ENCODE measurements at regions not wholly inside any gene's neighbourhood (a gene's known extent, or its start where the extent isn't known, plus 50 kb on each side); places are given as distances from the start of the nearest gene placed in this dataset.

DNA sequence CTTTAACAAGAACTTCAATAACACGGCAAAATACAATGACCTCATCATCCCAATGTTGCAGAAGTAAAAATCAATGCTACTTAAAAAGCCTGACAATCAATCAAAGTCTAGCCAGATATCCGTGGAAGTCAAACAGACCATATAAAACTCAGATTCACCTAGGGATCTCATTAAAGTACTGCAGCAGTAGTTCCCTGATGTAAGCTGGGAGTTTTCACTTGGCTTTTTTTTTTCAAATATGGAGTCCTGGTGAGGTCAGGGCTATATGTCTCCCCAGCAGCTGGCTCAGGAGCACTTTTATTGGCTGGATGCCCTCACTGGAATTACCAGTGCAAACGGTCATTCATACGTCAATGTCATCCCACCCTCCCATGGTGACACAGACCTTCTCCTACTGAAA, 220.6 kb upstream of the SLC30A5 start:
- Histone ChIP-seq H3K4me1 (no peaks in the 10 kb centered on the region), H3K4me3 (no peak overlapping the region), H3K27me3 (replicated peaks in 1 of 7) (no peaks in the 10 kb centered on the region), H3K9me3 (no peaks in the 10 kb centered on the region), H3K36me3 (no peaks in the 10 kb centered on the region), H3K27ac (no peak overlapping the region)
- no peak for DNase-seq
- TF ChIP-seq POLR2A (IDR thresholded peaks at IDR 0.05) (no peak), POLR2AphosphoS5 (IDR thresholded peaks at IDR 0.05) (no peak), CTCF (IDR thresholded peaks at IDR 0.05 in 8 of 11, conservative IDR thresholded peaks at IDR 0.05 in 3 of 11) (no peak)
- intact Hi-C loops (cut with DNase I; ENCODE audit: low total_unique reads) = no loop called here
- WGBS, 5 donors = 77 to 85% (median 80%) methylated on average over 4 of the region's 4 CpGs

GRCh38 chr5:68875351-68875750, 218.5 kb upstream of the SLC30A5 start:
- WGBS, 5 donors = 63 to 74% (median 71%) methylated on average over 3 of the region's 3 CpGs
- no peaks in the 10 kb centered on the region for H3K4me1 ChIP-seq
- H3K36me3 ChIP-seq = no peaks in the 10 kb centered on the region
- H3K27me3 ChIP-seq (replicated peaks in 1 of 7) = no peaks in the 10 kb centered on the region
- DNase-seq = no peak
- intact Hi-C loops (cut with DNase I; ENCODE audit: low total_unique reads) = no loop called here
- H3K27ac ChIP-seq = no peak overlapping the region
- TF ChIP-seq CTCF (IDR thresholded peaks at IDR 0.05 in 8 of 11, conservative IDR thresholded peaks at IDR 0.05 in 3 of 11) = no peak
- no peak for TF ChIP-seq POLR2AphosphoS5 (IDR thresholded peaks at IDR 0.05)
- no peak for TF ChIP-seq POLR2A (IDR thresholded peaks at IDR 0.05)
- no peak overlapping the region for H3K4me3 ChIP-seq
- no peaks in the 10 kb centered on the region for H3K9me3 ChIP-seq

DNA sequence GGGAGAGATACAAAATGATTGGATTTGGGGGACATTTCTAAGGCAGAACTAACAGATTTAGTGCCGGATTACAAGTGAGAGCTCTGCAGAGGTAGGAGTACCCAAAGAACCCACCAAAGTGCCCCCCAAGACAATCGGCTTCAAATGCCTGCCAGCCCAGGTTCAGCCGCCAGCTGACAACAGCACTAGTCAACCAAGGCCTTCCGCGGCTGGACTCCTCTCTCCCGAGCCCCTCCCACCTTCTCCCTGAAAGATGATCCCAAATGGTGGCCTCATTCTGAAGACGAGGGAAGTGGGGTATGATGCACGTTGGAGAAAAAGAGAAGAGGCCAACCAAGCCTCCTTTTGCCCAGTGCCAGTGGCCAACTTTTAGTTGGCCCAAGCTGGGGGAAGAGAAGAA, 210.4 kb upstream of the SLC30A5 start:
- Histone ChIP-seq H3K4me1 (no peaks in the 10 kb centered on the region), H3K9me3 (no peaks in the 10 kb centered on the region), H3K36me3 (no peaks in the 10 kb centered on the region), H3K27ac (no peak overlapping the region), H3K4me3 (no peak overlapping the region), H3K27me3 (replicated peaks in 1 of 7) (no peaks in the 10 kb centered on the region)
- WGBS, 5 donors = 83 to 88% (median 86%) methylated on average over 8 of the region's 8 CpGs
- no peak for TF ChIP-seq POLR2A (IDR thresholded peaks at IDR 0.05)
- TF ChIP-seq CTCF (IDR thresholded peaks at IDR 0.05 in 8 of 11, conservative IDR thresholded peaks at IDR 0.05 in 3 of 11) = no peak
- TF ChIP-seq POLR2AphosphoS5 (IDR thresholded peaks at IDR 0.05) = no peak
- DNase-seq = no peak
- intact Hi-C loops (cut with DNase I; ENCODE audit: low total_unique reads) = no loop called here

GRCh38 chr5:68884144-68884754, 209.6 kb upstream of the SLC30A5 start:
- WGBS, 5 donors = 24 to 38% (median 29%) methylated on average over 4 of the region's 4 CpGs
- Histone ChIP-seq H3K4me3 (no peak overlapping the region), H3K27ac (no peak overlapping the region), H3K36me3 (no peaks in the 10 kb centered on the region), H3K27me3 (replicated peaks in 1 of 7) (no peaks in the 10 kb centered on the region), H3K9me3 (no peaks in the 10 kb centered on the region), H3K4me1 (no peaks in the 10 kb centered on the region)
- no peak for DNase-seq
- intact Hi-C loops (cut with DNase I; ENCODE audit: low total_unique reads) = no loop called here
- TF ChIP-seq POLR2AphosphoS5 (IDR thresholded peaks at IDR 0.05) (no peak), POLR2A (IDR thresholded peaks at IDR 0.05) (no peak), CTCF (IDR thresholded peaks at IDR 0.05 in 8 of 11, conservative IDR thresholded peaks at IDR 0.05 in 3 of 11) (no peak)
